ENCODE measurements at regions not wholly inside any gene's neighbourhood (a gene's known extent, or its start where the extent isn't known, plus 50 kb on each side); places are given as distances from the start of the nearest gene placed in this dataset.
A peak's percentile ranks its signal among the peaks of the same experiment; 100 is the strongest.

DNA sequence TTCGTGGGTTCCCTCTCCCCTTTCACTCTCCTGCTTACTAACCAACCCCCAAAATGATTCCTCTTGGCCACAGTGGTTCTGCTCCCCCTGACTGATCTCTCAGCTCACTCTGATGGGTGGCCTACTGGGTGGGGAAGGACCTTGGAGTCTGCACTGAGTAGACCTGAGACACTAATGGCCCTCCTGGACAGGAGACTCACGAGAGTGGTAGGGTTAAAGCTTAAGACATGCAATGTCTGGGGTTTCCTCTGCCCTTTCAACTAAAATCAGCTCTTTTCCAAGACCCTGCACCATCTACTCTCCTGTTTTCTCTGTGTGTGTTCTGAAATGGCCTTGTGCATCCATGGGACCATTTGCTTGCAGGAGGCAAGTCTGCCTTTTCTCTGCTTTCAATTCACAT is 631.4 kb downstream of the ACTR3B start:
- no peak for DNase-seq

DNA sequence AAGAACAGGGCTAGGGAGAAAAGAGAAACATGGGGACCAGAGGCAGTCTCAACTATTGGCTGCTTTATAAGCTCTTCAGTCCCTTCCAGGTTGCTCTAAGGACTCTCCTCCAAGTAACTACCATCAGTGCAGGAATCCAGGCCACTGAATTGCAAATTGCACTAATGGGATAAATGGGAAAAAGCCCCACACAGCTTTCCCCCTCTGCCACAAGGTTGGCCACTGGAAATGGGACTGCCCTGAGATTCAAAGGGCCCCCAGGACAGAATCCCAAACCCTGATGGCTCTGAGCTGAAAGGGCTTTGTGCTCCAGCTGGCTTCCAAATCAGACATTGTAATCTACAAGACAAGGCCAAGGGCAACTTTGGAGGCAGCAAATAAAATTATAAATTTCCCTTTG is 633.2 kb downstream of the ACTR3B start:
- DNase-seq = no peak

DNA sequence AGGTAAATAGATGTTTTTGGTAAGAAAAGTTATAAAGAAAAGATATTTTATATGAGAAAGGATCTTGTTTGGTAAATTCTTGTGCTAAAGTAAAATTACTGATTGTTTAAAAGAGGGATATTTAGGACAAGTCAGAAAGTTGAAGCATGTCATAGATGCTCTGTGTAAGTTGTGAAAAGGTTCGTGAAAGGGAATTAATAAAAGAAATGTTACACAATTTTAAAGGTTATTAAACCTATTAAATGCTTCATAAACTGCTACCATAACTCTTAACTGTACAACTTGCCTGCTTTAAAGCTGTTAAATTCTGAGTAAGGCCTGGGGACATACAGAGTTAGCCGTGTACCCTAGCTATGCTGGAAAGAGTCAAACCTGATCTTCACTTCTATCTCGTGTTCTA is 634.1 kb downstream of the ACTR3B start:
- no peak for DNase-seq

DNA sequence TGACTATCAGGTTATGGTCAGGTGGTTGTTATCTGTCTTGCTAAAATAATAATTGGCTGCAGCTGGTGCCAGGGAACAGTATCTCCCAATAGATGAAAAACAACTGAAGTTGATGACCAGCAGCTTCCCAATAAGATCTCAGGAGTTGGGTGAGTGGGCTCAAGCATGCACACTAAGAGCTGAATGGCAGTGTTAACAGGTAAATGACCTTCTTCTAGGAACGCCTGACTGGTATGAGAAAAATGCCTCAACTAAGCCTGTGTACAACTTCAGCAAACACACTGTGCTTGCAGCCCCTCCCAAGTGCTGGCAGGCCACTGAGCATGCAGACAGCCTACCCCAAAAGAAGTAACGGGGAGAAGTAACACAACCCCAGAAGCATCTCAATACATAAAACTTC is 636.9 kb downstream of the ACTR3B start:
- no peak for DNase-seq

DNA sequence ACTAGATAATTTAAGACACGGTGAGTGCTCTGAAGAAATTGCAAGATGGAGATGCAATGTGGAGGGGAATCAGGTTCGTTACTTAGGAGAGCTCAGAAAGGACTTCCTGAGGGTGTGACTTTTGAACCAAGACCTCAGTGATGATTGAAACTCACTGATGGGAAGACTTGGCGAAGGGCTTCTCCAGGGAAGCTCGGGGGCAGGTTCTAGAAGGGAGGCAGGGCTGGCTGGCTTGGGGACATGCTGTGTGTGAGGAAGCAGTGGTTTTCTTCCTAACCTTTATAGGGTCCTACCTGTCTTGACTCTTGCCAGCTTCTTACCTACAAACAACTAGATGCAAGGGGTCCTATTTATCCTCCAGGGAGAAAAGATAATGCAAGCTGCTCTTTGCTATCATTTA is 637.9 kb downstream of the ACTR3B start:
- no peak for DNase-seq

DNA sequence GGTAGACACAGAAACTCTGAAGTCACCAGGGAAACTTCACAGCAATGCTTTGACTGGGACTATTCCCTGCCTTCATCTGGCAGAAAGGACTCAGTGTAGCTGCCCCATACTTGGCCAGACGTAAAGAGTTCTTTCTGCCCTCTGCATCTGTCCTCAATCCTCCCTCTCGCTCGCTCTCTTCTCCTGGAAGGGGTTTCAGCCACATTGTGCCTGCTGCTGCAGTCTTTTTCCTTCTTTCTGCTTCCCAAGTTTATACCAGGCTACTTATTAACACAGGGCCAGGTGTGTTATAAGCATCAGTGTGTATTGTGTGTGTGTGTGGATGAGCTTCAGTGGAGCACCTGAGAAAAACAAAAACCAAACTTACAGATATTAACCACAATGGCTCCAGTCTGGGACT is 638.4 kb downstream of the ACTR3B start:
- no peak for DNase-seq

DNA sequence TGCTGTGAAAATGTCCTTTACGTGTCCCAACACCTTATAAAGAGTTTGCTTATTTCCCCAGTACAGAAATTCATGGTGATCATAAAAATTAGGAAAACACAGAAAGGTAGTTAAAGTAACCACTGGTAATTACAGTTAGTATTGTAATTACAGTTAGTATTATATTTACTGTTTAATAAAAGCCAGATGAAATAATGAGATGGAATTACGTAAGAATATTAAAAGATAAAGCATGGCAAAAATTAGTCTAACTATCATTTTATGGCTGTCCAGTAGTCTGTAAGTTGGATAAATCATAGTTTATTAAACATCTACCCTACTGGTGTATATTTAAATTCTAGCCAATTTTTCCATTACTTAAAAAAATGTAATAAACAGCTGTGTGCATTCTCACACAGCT is 638.8 kb downstream of the ACTR3B start:
- no peak for DNase-seq

DNA sequence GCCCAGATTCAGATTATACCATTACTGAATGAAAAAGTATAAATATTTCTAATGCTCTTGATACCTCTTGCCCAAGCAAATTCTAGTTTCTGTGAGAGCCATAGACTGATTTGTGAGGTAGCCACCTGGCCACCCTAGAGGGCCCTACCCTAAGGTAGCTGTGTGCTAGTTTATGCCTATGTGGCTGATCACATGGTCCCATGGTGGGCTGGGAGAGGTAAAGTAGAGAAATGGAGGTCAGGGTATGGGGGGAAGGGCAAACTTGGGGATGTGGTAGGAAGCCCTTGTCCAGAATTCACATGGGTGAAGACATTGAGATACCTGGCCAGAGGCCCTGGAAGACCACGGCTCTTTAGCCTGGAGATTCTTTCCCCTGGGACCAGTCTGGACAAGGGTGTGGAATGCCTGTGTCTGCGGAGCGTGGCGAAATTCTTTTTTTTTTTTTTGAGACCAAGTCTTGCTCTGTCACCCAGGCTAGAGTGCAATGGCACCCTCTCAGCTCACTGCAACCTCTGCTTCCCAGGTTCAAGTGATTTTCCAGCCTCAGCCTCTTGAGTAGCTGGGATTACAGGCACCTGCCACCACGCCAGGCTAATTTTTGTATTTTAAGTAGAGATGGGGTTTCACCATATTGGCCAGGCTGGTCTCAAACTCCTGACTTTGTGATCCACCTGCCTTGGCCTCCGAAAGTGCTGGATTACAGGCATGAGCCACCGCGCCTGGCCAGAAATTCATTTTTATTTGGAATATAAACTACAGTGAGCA is 639.4 kb downstream of the ACTR3B start:
- no peak for DNase-seq

DNA sequence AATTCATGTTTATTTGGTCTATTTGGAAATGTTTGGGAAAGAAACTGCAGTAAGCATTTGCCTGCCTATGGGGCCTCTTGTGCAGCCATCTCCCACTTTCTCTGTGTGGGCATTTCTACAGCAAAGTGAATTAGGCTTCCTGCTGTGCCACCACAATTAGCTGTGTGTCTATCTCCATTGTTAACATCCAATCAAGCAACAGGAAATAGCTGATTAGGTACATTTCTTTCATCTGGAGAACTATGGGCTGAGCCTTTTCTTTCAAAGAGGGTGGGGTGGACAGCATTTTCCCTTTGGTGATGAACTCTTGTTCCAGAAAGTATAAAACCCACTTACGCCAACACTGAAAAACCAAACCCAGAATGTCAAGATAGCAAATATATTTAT is 640.0 kb downstream of the ACTR3B start:
- peak; percentile 48 for DNase-seq

DNA sequence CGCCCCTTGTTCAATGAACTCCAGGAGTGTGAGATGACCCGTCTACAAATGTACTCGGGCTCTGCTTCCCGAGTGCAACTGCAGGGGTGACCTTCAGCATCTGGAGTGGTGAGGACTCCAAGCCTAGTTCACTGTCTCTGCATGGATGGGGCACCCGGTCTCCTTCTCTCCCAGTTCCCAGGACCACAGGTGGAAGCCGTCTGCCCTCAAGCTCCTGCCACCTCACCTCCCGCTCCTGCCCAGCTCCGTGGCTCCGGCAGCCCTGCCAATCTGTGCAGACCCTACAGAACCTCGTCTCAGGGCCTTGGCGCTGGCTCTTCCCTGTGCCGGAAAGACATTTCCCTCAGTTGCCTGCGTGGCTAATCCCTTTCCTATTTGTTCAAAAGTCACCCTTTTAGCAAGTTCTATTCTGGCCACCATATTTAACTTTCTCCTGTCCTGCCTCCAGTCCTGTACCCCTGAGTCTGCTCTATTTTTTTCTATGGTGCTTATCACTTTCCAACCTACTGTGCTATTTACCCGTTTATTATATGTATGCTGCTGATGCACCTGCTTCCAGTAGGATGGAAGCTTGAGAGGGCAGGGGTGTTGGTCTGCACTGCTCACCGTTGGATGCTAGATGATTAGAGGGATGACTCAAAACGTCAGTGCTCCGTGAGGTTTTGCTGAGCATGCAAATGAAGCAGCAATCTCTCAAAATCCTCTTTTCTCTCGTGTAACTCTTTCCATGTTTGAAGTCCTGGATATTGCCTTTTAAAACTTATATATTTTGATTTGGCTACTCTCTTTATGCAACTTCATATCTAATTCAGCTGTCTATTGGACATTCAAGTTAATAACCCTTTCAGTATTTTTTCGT is 641.4 kb downstream of the ACTR3B start:
- DNase-seq = no peak

DNA sequence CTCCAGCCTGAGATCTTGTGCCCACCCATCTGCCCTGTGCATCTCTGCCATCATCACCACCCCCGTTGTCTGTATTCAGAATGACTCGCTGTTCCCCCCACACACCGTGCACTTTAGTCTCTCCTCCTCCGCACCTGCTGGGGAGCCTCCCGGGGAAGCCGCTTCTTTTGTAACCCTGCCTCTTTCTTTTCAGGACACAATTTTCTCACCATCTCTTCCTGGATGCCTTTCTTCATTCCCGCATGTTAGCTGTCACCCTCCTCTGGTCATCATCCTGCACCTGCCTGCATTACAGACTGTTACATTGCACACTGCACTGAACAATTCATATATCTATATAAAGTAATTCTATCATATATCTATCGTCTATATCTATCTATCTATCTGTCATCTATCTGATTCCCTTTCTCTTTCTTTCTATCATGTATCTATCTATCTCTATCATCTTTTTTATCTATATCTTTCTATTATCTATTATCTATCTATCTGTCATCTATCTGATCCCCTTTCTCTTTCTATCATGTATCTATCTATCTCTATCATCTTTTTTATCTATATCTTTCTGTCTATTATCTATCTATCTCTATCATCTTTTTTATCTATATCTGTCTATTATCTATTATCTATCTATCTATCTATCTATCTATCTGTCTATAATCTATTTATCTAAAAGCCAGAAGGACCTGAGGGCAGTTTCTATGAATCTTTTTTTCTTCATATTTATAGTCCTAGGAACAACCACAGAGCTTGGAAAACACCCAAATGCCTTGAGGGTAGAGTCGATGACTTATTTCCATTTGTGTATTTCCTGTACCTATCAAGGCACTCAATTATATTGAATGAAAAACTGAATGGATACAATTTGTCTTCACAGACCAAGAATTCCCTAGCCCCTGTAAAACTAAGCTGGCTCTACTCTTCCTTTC is 642.5 kb downstream of the ACTR3B start:
- no peak for DNase-seq

DNA sequence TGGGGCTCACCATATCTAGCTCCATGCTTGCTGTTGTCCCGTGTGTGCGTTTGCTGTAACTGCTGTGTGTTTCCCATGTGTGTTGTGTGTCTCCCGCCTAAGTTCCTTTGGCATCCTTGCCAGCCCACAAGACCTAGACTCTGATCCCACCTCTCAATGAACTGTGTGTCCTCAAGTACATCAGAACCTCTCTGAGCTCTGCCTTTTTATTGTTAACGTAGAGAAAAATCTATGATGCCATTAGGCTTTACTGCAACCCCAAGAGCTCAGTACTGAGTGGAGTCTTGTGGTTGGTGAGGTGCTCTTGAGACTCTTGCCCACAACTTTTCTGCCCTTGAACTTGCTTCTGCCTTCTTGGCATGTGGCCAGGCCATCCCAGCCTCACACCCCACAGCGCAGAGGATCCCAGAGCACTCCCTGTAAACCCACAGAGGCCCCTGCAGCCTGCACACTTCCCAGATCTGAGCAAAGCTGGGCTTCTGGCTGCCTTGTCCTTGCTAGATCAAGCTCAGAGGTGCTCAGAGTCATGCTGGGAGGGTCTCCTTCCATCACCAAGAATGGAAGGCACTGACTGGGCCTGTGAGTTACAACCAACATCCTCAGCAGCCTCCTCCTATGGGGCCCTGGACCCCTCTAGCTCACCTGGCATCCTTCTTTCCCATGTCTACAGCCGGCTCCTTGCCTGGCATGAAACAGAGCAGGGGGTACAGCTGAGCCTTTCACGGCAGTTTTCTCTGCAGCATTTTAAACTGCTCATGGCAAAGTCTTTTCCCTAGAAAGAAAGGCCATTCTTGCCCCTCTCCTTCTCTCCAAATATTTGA is 643.4 kb downstream of the ACTR3B start:
- no peak for DNase-seq

DNA sequence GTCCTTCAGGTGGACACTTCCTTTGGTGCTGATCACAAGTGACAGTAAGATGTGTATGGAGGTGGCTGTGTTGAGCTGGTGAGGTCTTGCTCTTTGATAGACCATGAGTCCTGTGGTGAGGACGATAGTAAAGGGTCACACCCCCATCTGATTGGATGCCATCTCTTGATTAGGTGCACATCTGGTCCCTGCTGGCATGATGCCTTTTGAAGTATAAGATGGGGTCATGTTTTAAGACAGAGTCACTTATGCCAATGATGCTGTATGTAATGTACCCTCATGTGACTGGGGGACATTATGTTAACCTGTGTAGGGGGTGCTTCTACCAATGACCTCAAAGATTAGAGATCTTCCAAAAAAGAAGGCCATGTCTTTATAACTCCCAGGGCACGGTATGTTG is 644.6 kb downstream of the ACTR3B start:
- no peak for DNase-seq

DNA sequence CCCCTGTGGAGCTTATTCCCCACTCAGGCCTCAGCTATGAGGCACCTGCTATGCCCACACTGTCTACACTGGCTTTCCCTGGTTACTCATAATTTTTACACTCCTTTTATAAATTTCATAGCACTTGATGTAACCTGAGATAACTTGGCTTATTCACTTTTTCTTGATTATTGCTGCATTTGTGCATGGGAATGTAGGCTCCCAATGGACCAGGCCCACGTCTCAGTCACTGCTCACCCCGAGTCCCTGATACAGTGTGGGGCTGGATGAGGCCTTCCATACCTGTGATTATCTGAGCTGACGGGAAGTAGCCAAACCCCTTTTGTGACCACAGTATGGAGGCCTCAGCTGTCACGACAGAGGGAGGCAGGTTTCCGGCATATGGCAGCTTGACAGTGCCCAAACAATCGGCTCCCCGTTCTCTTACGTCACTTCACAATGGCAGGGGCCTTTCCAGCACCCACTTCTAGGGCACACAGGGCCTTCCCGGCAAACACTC is 645.3 kb downstream of the ACTR3B start:
- DNase-seq = no peak

DNA sequence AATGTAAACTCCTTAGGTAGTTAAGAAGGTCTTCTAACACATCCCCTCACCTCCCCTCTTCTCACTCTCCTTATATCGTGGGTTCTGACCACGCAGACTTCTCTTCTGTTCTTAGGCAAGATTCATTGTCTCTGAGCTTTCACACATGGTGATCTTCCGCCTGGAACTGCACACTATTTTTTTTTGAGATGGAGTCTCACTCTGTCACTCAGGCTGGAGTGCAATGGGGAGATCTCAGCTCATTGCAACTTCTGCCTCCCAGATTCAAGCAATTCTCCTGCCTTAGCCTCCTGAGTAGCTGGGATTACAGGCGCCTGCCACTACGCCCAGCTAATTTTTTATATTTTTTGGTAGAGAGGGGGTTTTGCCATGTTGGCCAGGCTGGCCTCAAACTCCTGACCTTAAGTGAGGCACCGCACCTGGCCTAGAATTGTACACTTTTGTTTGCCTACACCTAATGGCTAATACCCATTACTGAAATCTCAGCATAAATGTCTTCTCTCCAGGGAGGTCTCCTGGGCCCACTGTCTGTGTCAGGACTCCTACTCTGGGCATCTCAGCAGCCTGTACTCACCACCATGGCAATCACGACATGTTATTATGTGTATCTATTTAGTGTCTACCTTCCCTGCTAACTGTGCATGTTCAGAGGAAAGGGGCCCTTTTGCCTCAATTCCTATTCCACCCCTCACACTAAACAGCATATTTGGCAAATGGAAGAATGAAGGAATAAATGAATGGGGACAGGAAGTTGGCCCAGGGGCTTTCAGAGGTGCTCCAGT is 646.3 kb upstream of the DPP6 start:
- DNase-seq = no peak

DNA sequence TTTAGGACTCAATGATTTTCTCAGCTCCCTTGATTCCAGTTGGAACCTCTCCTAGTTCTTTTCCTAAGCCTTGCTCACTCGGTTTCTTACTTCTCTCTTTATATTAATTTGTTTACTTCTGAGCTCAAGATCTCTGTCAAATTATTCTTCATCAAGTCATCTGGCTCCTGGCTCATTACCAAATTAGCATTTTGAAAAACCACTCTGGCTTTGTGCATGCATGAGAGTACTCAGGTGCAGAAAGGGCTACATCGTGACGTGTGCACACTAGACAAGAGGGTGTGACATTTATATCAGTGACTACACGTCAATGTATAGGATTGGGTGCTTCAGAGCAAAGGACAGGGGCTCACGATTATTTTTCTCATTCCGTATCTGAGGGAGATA is 645.7 kb upstream of the DPP6 start:
- DNase-seq = no peak

DNA sequence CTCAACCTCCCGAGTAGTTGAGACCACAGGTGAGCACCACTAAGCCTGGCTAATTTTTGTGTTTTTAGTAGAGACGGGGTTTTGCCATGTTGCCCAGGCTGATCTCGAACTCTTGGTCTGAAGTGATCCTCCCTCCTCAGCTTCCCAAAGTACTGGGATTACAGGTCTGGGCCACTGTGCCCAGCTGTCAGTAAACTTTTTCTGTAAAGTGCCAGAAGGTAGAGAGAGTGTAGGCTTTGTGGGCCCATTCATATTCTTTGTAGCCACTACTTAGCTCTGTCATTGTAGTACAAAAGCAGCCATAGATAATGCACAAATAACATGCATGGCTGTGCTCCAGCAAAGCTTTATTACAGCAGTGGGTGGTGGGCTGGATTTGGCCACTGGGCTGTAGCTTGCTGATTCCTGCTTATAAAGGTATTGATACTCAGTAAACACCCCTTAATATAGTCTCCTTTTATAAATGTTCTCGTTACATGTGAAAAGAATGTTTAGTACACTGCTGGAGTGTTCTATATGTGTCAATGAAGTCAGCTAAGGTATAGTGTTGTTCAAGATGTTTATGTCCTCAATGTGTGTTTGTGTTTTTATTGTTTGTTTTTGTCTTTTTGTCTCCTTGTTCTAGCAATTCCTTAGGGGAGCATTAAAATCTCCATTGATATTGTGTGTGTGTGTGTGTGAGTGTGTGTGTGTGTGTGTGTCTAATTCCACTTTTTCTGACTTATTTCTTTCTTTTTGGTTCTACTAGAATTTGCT is 644.7 kb upstream of the DPP6 start:
- DNase-seq = no peak

DNA sequence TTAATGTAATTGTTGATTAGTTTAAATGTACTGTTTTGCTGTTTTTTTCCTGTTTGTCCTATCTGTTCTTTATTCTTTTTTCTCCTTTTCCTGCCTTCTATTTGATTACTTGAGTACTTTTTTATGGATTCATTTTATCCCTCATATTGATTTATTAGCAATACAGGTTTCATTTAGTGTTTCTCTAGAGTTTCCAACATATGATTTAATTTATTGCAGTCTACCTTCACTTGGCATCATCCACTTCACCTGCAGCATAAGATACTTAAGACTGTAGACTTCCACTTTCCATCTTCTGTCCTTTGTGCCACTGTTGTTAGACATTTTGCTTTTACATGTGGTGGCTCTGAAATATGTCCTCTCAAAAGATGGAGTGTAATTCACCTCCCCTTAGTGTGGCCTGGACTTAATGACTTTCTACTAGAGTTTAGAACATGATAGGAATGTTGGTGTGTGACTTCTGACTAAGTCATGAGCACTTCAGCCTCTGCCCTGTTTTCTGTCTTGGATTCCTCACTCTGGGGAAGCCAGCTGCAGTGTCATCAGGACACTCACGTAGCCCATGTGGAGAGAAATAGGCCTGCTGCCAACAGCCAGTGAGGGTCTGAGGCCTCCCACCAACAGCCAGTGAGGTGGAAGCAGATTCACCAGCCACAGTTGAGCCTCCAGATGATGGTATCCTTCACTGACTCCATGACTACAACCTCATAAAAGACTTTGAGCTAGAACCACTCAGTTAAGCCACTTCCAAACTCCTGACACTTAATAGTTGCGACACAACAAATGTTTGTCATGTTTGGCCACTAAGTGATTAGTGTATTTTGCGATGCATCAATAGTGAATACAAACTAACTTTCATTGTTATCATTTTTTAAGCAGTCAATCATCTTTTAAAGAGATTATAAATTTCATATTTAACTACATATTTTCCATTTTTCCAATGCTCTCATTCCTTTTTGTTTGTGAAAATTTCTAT is 643.5 kb upstream of the DPP6 start:
- DNase-seq = no peak
